GM12873 (cell line): ENCODE measurements at regions not wholly inside any gene's neighbourhood (a gene's known extent, or its start where the extent isn't known, plus 50 kb on each side); places are given as distances from the start of the nearest gene placed in this dataset.

Source experiments
- CTCF ChIP-seq: IDR thresholded peaks from 2 replicates; pipeline ENCODE4 v1.5.1; 2012; ENCODE audit warnings: low read depth, mild to moderate bottlenecking, moderate library complexity, low read length, control low read depth; ENCODE audit not compliant: insufficient read depth; ENCODE audit errors: missing control alignments

- TF ChIP-seq CTCF: no peak
These were observed 798.2 kb downstream of the UQCRFS1 start for GRCh38 chr19:28414748-28415147.

GRCh38 chr19:28409859-28410258 is 803.1 kb downstream of the UQCRFS1 start:
- no peak for TF ChIP-seq CTCF

- TF ChIP-seq CTCF: no peak
These were observed 806.0 kb downstream of the UQCRFS1 start for GRCh38 chr19:28406966-28407365.

- no peak for TF ChIP-seq CTCF
These were observed 807.6 kb downstream of the UQCRFS1 start for GRCh38 chr19:28405346-28405742.

GRCh38 chr19:28404472-28404871 is 808.5 kb downstream of the UQCRFS1 start:
- TF ChIP-seq CTCF: no peak

DNA sequence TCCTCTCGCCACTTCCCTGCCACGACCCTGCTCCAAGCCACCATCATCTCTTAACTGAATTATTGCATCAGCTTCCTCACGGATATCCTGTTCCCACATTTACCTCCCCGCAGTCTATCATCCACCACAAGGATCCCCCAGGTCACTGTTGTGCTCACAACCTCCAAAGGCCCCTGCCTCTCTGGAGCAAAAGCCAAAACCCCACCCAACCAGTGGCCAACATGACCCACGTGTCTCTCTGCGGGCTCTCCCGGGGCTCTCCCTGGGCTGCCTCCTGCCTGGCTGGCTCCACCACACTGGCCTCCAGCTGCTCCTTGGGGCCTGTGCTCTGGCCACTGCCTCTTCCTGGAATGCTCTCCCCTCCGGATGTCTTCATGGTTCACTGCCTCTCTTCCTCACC is 809.3 kb downstream of the UQCRFS1 start:
- no peak for TF ChIP-seq CTCF

DNA sequence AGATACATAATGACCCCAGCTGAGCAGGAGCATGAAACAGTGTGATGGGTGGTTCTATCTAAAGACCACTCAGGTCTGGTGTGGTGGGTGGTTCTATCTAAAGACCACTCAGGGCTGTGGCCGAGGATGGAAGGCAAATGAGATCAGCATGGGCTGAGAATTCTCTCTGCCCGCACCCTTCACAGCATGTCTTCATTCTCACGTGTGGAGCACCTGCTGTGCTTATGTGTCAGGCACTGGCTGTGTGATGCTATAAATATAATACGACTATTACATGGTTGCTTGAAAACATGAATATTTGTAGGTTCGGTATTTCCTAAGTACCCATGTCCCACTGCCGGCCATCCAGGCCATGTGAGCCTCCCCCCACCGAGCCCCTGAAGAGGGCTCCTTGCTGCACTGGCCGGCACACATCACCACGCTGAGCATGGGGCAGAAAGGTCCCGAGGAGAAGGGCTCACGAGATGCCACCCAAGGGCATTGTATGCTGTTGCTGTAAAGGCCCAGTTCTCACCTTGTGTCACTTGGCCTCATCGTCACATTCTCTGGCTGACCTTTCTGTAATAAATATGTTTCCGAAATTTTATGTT is 810.2 kb downstream of the UQCRFS1 start:
- TF ChIP-seq CTCF: no peak
